ENCODE measurements at regions not wholly inside any gene's neighbourhood (a gene's known extent, or its start where the extent isn't known, plus 50 kb on each side); places are given as distances from the start of the nearest gene placed in this dataset.

DNA sequence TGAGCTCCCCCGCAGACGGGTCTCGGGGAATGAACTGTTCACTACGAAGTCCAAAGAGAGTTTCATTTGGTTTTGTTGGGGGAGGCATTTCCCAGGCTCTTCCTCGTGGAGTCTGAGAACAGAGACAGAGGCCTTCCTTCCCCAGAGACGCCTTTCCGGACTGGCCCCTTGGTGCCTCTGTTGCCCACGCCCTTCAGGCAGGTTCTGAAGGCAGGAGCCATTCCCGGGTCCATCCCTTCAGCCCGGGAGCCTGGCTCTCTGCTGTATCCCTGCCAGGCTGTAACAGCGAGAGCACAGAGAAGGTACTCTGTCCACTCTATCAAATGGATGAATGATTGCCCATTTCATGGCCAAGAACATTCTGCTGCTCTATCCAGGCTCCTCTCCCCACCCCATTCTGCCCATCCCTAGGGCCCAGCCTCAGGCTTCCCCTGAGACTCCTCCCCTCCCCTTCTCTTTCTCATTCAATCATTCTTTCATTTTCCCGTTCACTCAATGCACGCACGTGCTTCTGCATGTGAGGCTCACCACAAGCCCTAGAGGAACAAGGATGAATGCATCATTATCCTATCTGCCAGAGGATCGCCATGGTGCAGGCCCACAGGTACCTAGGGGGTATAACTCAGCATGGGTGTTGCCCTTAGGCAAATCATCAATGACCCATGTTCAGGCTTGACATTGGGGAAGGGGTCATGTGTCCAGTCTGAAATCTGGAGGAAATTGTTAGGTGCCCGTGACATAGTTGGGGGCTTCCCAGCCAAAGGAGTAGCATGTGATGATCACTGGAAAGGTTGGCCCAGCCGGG, 298.6 kb downstream of the ZNF536 start (continued):
- TF ChIP-seq EMX1 (CRISPR knock-in tag; IDR thresholded peaks at IDR 0.05), result no peak
- TF ChIP-seq PREB (CRISPR knock-in tag; IDR thresholded peaks at IDR 0.05; ENCODE audit: borderline replicate concordance), result no peak
- no peak for TF ChIP-seq NFATC4 (CRISPR knock-in tag; IDR thresholded peaks at IDR 0.05)
- TF ChIP-seq NR1H2 (CRISPR knock-in tag; IDR thresholded peaks at IDR 0.05), result no peak
- no peak for TF ChIP-seq E2F4 (CRISPR knock-in tag; IDR thresholded peaks at IDR 0.05; ENCODE audit: borderline replicate concordance, low read depth)
- no peak for TF ChIP-seq HMGXB4 (CRISPR knock-in tag; IDR thresholded peaks at IDR 0.05)

- H3K9me3 Mint-ChIP-seq, result no peaks in the 10 kb centered on the region
- POLR2A ChIA-PET, result no interaction called here
- no peak for DNase-seq (ENCODE audit: low spot score)
- CTCF ChIA-PET, result interaction anchor here (0.6 to 2.7 kb wide), 36 partner anchors 8 to 1555 kb away, joined by 3 to 22 read pairs (median 3); no protein-coding TSS in a partner anchor
- no peak overlapping the region for H3K27ac Mint-ChIP-seq
- TF ChIP-seq RELA (CRISPR knock-in tag; IDR thresholded peaks at IDR 0.05; ENCODE audit: borderline replicate concordance) (no peak), NR3C1 (CRISPR knock-in tag; conservative IDR thresholded peaks at IDR 0.05; ENCODE audit: low read depth) (no peak), ATF2 (CRISPR knock-in tag; IDR thresholded peaks at IDR 0.05; ENCODE audit: borderline replicate concordance, low read depth) (no peak), SMAD3 (CRISPR knock-in tag; IDR thresholded peaks at IDR 0.05; ENCODE audit: borderline replicate concordance) (no peak), GABPB1 (CRISPR knock-in tag; IDR thresholded peaks at IDR 0.05) (no peak), NFE2L1 (CRISPR knock-in tag; IDR thresholded peaks at IDR 0.05) (no peak)
- TF ChIP-seq, protein P1, sequence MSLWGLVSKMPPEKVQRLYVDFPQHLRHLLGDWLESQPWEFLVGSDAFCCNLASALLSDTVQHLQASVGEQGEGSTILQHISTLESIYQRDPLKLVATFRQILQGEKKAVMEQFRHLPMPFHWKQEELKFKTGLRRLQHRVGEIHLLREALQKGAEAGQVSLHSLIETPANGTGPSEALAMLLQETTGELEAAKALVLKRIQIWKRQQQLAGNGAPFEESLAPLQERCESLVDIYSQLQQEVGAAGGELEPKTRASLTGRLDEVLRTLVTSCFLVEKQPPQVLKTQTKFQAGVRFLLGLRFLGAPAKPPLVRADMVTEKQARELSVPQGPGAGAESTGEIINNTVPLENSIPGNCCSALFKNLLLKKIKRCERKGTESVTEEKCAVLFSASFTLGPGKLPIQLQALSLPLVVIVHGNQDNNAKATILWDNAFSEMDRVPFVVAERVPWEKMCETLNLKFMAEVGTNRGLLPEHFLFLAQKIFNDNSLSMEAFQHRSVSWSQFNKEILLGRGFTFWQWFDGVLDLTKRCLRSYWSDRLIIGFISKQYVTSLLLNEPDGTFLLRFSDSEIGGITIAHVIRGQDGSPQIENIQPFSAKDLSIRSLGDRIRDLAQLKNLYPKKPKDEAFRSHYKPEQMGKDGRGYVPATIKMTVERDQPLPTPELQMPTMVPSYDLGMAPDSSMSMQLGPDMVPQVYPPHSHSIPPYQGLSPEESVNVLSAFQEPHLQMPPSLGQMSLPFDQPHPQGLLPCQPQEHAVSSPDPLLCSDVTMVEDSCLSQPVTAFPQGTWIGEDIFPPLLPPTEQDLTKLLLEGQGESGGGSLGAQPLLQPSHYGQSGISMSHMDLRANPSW (CRISPR knock-in tag; conservative IDR thresholded peaks at IDR 0.05; ENCODE audit: low read depth), result no peak
- peaks cover 10% of the 10 kb centered on the region for H3K4me1 Mint-ChIP-seq
- H3K27me3 Mint-ChIP-seq (ENCODE audit: low read depth), result no peaks in the 10 kb centered on the region; the same call in 1 of the 2 replicates
- 0 out of 2 replicates have a peak, but pooled peaks have one; percentile 6 for ATAC-seq
- H3K36me3 Mint-ChIP-seq, result no peaks in the 10 kb centered on the region
- no peak overlapping the region for H3K4me3 Mint-ChIP-seq
These were observed 297.8 kb downstream of the ZNF536 start for GRCh38 chr19:30670011-30670329.
